ENCODE measurements at regions not wholly inside any gene's neighbourhood (a gene's known extent, or its start where the extent isn't known, plus 50 kb on each side); places are given as distances from the start of the nearest gene placed in this dataset.

DNA sequence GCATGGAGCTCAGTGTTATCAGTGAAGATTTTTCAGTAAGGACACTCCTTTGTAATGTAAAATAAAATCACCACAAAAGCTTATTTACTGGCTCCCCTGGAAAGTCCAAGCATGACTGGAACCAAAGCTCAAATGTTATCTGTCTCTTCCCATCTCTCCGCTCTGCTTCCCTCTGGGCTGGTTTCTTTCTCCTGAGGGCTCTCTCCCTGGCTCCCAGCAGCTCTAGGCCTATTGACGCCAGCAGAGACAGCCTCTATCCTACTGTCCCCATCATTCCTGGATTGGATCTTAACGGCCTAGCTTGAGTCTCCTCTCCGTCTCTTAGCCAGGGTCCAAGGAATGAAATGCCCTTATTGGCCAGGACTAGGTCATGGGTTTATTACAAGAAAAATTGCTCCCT lies 86.1 kb downstream of the TMEM167A start:
- TF ChIP-seq EZH2 (IDR thresholded peaks at IDR 0.05): no peak
- no peak for TF ChIP-seq CTCF (IDR thresholded peaks at IDR 0.05)
